LNCaP clone FGC (cell line): ENCODE measurements at regions not wholly inside any gene's neighbourhood (a gene's known extent, or its start where the extent isn't known, plus 50 kb on each side); places are given as distances from the start of the nearest gene placed in this dataset.

ENCODE experiments used
- DNase-seq: peaks from one replicate; pipeline ENCODE4 v3.0.0-alpha.2; 2011; ENCODE audit warnings: low read depth
- H3K4me3 ChIP-seq: 2 replicates; pipeline ENCODE4 v1.5.1; 2011; ENCODE audit warnings: mild to moderate bottlenecking, low read depth, low read length, control low read depth
- TF ChIP-seq, protein P1 (sequence below): IDR thresholded peaks from 2 replicates; pipeline ENCODE4 v1.5.1; 2012; ENCODE audit warnings: mild to moderate bottlenecking; ENCODE audit not compliant: control insufficient read depth, insufficient read depth; ENCODE audit errors: extremely low read depth

DNA sequence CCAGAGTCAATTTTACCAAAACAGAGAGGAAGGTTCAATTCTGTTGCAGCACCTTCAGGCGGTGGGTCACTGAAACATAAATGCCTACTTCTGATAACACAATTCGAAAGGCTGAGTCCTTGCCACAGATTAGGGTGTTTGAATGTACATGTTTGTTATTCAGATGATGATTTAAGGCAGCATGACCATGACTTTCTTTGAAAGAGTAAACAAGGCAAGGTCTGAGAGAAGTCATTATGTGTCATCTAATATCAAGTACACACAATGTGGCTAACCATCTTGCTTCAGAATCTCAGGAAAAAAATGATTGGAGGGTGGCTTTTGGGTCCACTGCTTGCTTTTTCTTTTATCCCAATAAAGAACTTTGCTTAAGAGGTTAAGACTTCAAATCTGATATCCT, 457.5 kb downstream of the TAF11L14 start:
- no peak for DNase-seq
- H3K4me3 ChIP-seq: no peak overlapping the region
- TF ChIP-seq, protein P1, sequence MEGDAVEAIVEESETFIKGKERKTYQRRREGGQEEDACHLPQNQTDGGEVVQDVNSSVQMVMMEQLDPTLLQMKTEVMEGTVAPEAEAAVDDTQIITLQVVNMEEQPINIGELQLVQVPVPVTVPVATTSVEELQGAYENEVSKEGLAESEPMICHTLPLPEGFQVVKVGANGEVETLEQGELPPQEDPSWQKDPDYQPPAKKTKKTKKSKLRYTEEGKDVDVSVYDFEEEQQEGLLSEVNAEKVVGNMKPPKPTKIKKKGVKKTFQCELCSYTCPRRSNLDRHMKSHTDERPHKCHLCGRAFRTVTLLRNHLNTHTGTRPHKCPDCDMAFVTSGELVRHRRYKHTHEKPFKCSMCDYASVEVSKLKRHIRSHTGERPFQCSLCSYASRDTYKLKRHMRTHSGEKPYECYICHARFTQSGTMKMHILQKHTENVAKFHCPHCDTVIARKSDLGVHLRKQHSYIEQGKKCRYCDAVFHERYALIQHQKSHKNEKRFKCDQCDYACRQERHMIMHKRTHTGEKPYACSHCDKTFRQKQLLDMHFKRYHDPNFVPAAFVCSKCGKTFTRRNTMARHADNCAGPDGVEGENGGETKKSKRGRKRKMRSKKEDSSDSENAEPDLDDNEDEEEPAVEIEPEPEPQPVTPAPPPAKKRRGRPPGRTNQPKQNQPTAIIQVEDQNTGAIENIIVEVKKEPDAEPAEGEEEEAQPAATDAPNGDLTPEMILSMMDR: no peak

DNA sequence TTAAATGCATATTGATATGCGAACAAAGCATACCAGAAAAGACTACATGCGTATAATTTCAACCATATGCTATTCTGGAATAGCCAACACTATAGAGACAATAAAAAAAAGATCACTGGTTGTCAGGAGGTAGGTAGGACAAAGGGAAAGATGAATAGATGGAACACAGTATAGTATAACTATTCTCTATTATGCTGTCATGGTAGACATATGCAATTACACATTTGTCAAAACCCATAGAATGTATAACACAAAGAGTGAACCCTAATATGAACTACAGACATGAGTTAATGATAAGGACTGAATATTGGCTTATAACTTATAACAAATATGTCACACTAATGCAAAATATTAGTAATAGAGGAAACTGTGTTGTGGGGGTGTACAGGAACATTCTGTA, 460.8 kb downstream of the TAF11L14 start:
- TF ChIP-seq, protein P1: no peak
- DNase-seq: no peak
- H3K4me3 ChIP-seq: no peak overlapping the region

DNA sequence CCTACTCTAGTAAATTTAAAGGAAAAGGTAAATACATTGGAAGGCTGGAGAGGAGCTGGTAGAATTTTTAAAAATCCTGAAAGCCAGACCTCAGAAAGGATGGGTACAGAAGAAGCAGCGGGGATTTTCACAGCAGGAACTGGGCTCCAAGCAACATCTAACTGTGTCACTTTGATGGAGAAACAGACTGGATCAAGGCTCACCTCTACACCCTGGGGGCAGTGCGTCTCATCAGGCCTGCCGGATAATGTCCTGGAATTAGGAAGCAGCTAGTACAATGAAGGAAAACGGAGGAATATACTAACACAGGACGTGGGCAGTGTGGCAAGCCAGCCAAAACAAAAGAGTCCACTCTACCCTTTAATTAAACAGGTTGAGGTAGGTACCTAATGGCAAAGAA, 463.6 kb downstream of the TAF11L14 start:
- no peak for DNase-seq
- TF ChIP-seq, protein P1: no peak
- H3K4me3 ChIP-seq: no peak overlapping the region

DNA sequence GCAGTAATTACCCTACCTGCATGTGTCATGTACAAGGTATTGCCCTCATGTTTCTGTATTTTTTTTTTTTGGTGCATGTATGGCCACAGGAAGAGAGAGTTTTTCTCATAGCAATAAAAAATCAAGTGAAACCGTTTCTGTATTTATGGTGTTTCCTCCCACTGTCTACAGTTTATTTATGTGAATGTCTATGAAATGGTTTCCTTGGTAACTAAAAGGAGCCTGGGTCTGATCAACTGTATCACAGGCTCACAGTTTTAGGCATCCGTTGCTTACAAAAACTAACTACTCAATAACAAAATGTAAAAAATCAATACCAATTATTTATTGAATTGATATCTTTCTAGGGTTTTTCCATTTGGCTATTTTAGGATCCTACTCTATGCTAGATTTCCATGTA, 464.4 kb downstream of the TAF11L14 start:
- DNase-seq: no peak
- no peak overlapping the region for H3K4me3 ChIP-seq
- TF ChIP-seq, protein P1: no peak

DNA sequence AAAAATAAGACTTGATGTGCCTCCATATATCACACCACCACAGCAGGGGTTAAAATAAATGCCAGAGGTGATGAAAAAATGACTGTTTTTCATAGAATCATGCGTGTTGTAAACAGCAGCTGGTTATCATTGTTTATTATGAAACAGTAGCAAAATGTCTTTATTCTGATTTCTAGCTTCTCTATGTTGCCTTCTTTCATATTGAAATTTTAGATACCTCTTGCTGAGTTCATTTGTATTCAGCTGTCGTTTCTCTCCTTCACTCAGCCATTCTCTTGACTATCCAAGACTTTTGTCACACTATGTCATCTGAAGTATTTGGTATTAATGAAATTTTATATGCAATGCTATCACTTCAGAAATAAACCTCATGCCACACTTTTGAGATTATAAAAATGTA, 465.0 kb downstream of the TAF11L14 start:
- DNase-seq: no peak
- H3K4me3 ChIP-seq: no peak overlapping the region
- TF ChIP-seq, protein P1: no peak

DNA sequence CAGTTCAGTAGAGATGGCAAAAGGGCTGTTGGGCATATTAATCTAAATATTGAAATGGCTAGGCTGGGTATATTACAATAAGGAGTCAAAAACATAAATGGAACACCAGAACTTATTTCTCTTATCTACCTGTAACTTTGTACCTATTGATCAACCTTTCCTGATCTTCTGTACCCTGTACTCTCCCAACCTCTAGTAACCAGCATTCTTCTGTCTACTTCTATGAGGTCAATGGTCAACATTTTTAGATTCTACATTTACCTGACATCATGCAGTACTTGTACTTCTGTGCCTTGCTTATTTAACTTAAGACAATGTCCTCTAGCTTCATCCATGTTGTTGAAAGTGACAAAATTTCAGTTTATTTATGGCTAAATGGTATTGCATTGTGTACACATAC, 467.3 kb downstream of the TAF11L14 start:
- H3K4me3 ChIP-seq: no peak overlapping the region
- TF ChIP-seq, protein P1: no peak
- no peak for DNase-seq

DNA sequence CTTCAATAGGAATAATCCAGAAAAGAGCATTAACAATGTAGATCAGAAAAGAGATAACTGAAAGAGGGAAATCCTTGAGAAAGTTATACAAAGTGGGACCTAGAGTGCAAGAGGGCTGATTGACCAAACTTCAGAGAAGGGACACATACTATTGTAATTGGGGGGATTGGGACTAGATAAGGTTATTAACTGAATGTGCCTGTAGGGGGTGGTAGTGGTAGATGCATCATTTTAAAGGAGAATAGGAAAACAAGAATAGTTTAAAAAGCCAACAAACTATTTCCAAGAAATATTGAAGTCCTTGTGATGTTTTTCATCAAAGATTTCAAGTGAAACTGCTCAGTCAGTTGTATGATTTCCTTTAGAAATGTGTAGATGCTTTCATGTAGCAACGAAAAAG, 468.5 kb downstream of the TAF11L14 start:
- no peak for DNase-seq
- TF ChIP-seq, protein P1: no peak
- no peak overlapping the region for H3K4me3 ChIP-seq
